ENCODE measurements at regions not wholly inside any gene's neighbourhood (a gene's known extent, or its start where the extent isn't known, plus 50 kb on each side); places are given as distances from the start of the nearest gene placed in this dataset.

- Histone ChIP-seq H3K36me3 (replicated peaks in 1 of 2; ENCODE audit: insufficient read depth in 1 of 2, low read depth in 2 of 2) (no peaks in the 10 kb centered on the region), H3K9me3 (no peaks in the 10 kb centered on the region), H3K4me1 (no peaks in the 10 kb centered on the region), H3K27ac (no peak overlapping the region), H3K27me3 (no peaks in the 10 kb centered on the region), H3K4me3 (no peak overlapping the region)
- TF ChIP-seq, protein P1, sequence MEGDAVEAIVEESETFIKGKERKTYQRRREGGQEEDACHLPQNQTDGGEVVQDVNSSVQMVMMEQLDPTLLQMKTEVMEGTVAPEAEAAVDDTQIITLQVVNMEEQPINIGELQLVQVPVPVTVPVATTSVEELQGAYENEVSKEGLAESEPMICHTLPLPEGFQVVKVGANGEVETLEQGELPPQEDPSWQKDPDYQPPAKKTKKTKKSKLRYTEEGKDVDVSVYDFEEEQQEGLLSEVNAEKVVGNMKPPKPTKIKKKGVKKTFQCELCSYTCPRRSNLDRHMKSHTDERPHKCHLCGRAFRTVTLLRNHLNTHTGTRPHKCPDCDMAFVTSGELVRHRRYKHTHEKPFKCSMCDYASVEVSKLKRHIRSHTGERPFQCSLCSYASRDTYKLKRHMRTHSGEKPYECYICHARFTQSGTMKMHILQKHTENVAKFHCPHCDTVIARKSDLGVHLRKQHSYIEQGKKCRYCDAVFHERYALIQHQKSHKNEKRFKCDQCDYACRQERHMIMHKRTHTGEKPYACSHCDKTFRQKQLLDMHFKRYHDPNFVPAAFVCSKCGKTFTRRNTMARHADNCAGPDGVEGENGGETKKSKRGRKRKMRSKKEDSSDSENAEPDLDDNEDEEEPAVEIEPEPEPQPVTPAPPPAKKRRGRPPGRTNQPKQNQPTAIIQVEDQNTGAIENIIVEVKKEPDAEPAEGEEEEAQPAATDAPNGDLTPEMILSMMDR (IDR thresholded peaks at IDR 0.05): no peak
- no peak for TF ChIP-seq POLR2A (IDR thresholded peaks at IDR 0.05)
- intact Hi-C loops (cut with DNase I): no loop called here
- DNase-seq (no peak), ATAC-seq (no peak)
- WGBS, 2 donors: 86 to 98% methylated on average over 2 of the region's 2 CpGs
Observed at GRCh38 chr1:56429288-56429687, 150.1 kb downstream of the PLPP3 start.

- no peak for ATAC-seq
- Histone ChIP-seq H3K36me3 (replicated peaks in 1 of 2; ENCODE audit: insufficient read depth in 1 of 2, low read depth in 2 of 2) (no peaks in the 10 kb centered on the region), H3K9me3 (no peaks in the 10 kb centered on the region), H3K4me3 (no peak overlapping the region), H3K4me1 (no peaks in the 10 kb centered on the region), H3K27ac (no peak overlapping the region), H3K27me3 (no peaks in the 10 kb centered on the region)
- no peak for DNase-seq
- 71 to 91% methylated on average over 1 of the region's 1 CpG for WGBS, 2 donors
- intact Hi-C loops (cut with DNase I): no loop called here
- TF ChIP-seq POLR2A (IDR thresholded peaks at IDR 0.05): no peak
Observed at GRCh38 chr1:56426587-56427381, 152.6 kb downstream of the PLPP3 start.

- Histone ChIP-seq H3K9me3 (no peaks in the 10 kb centered on the region), H3K4me1 (no peaks in the 10 kb centered on the region), H3K27ac (no peak overlapping the region), H3K36me3 (replicated peaks in 1 of 2; ENCODE audit: insufficient read depth in 1 of 2, low read depth in 2 of 2) (no peaks in the 10 kb centered on the region), H3K4me3 (no peak overlapping the region), H3K27me3 (no peaks in the 10 kb centered on the region)
- intact Hi-C loops (cut with DNase I): no loop called here
- DNase-seq (no peak), ATAC-seq (no peak)
- WGBS, 2 donors: 76 to 83% methylated on average over 3 of the region's 3 CpGs
- no peak for TF ChIP-seq POLR2A (IDR thresholded peaks at IDR 0.05)
- TF ChIP-seq, protein P1 (IDR thresholded peaks at IDR 0.05): no peak
Observed at GRCh38 chr1:56425494-56426037, 153.8 kb downstream of the PLPP3 start.

GRCh38 chr1:56424744-56425493 is 154.4 kb downstream of the PLPP3 start:
- Histone ChIP-seq H3K36me3 (replicated peaks in 1 of 2; ENCODE audit: insufficient read depth in 1 of 2, low read depth in 2 of 2) (no peaks in the 10 kb centered on the region), H3K9me3 (no peaks in the 10 kb centered on the region), H3K4me1 (no peaks in the 10 kb centered on the region), H3K27me3 (no peaks in the 10 kb centered on the region), H3K27ac (no peak overlapping the region), H3K4me3 (no peak overlapping the region)
- peak; percentile 43 to 67 (median 60) for DNase-seq
- TF ChIP-seq, protein P1 (IDR thresholded peaks at IDR 0.05): no peak
- no peak for TF ChIP-seq POLR2A (IDR thresholded peaks at IDR 0.05)
- intact Hi-C loops (cut with DNase I): no loop called here
- ATAC-seq: peak; percentile 35
- WGBS, 2 donors: 68 to 80% methylated on average over 6 of the region's 6 CpGs

GRCh38 chr1:56423716-56424115 is 155.6 kb downstream of the PLPP3 start:
- DNase-seq: no peak
- Histone ChIP-seq H3K36me3 (replicated peaks in 1 of 2; ENCODE audit: insufficient read depth in 1 of 2, low read depth in 2 of 2) (no peaks in the 10 kb centered on the region), H3K9me3 (no peaks in the 10 kb centered on the region), H3K27ac (no peak overlapping the region), H3K27me3 (no peaks in the 10 kb centered on the region), H3K4me1 (no peaks in the 10 kb centered on the region), H3K4me3 (no peak overlapping the region)
- ATAC-seq: no peak
- TF ChIP-seq, protein P1 (IDR thresholded peaks at IDR 0.05): no peak
- TF ChIP-seq POLR2A (IDR thresholded peaks at IDR 0.05): no peak
- 44 to 48% methylated on average over 4 of the region's 4 CpGs for WGBS, 2 donors
- intact Hi-C loops (cut with DNase I): no loop called here
